Ascending aorta (tissue), 2 donors: ENCODE measurements at regions not wholly inside any gene's neighbourhood (a gene's known extent, or its start where the extent isn't known, plus 50 kb on each side); places are given as distances from the start of the nearest gene placed in this dataset.

ENCODE experiments used
- DNase-seq, 2 donors: peaks; one replicate each; pipeline ENCODE4 v3.0.0-alpha.2; 2019; ENCODE audit warnings: low spot score in 2 of 2
- H3K27ac ChIP-seq, 2 donors: fragments of 200-600 bp; sonication (generic); one replicate each; pipeline ENCODE4 v1.5.1; 2016 to 2017; ENCODE audit warnings: mild to moderate bottlenecking in 1 of 2
- H3K27me3 ChIP-seq: fragments of 200-600 bp; sonication (generic); one replicate; pipeline ENCODE4 v1.5.1; 2017
- H3K36me3 ChIP-seq, 2 donors: fragments of 200-600 bp; sonication (generic); one replicate each; pipeline ENCODE4 v1.5.1; 2016
- H3K4me1 ChIP-seq, 2 donors: fragments of 200-600 bp; sonication (generic); one replicate each; pipeline ENCODE4 v1.5.1; 2016 to 2017; ENCODE audit warnings: mild to moderate bottlenecking in 1 of 2
- H3K4me3 ChIP-seq, 2 donors: fragments of 200-600 bp; sonication (generic); one replicate each; pipeline ENCODE4 v1.5.1; 2016 to 2017; ENCODE audit warnings: mild to moderate bottlenecking in 1 of 2
- H3K9me3 ChIP-seq, 2 donors: fragments of 200-600 bp; sonication (generic); one replicate each; pipeline ENCODE4 v1.5.1; 2016
- CTCF ChIP-seq, 3 experiments: fragments of 200-600 bp in 2 of 3; fragments of 450-650 bp in 1 of 3; sonication (generic) in 2 of 3; IDR thresholded peaks; one replicate each; pipeline ENCODE4 v1.5.1; 2016 to 2019; ENCODE audit warnings: antibody characterized with exemption in 3 of 3, mild to moderate bottlenecking in 1 of 3, moderate library complexity in 1 of 3
- intact Hi-C: fragments of 100-400 bp; cut with DNase I; formaldehyde crosslinking; loops from one replicate; pipeline ENCODE4 v1.15.1; 2023

- intact Hi-C loops: no loop called here
- no peak for DNase-seq
- H3K36me3 ChIP-seq: no peaks in the 10 kb centered on the region
- H3K27me3 ChIP-seq: no peaks in the 10 kb centered on the region
- TF ChIP-seq CTCF (IDR thresholded peaks at IDR 0.05): no peak
- H3K4me3 ChIP-seq: no peak overlapping the region
- H3K4me1 ChIP-seq: peaks cover 8 to 41% of the 10 kb centered on the region in 2 donors
- no peaks in the 10 kb centered on the region for H3K9me3 ChIP-seq
- H3K27ac ChIP-seq: peak overlapping the region in 1 of 2 donors; percentile 21
Observed at GRCh38 chr3:124206225-124207055, 214.5 kb upstream of the ROPN1 start.

- Histone ChIP-seq H3K4me3 (no peak overlapping the region), H3K9me3 (no peaks in the 10 kb centered on the region), H3K27ac (no peak overlapping the region), H3K36me3 (no peaks in the 10 kb centered on the region), H3K4me1 (peaks cover 3 to 35% of the 10 kb centered on the region in 2 donors), H3K27me3 (no peaks in the 10 kb centered on the region)
- DNase-seq: no peak
- TF ChIP-seq CTCF (IDR thresholded peaks at IDR 0.05): no peak
- intact Hi-C loops: no loop called here
Observed at GRCh38 chr3:124207077-124207476, 215.2 kb upstream of the ROPN1 start.

- Histone ChIP-seq H3K4me3 (no peak overlapping the region), H3K27ac (no peak overlapping the region), H3K27me3 (no peaks in the 10 kb centered on the region), H3K4me1 (peaks cover under 1 to 26% of the 10 kb centered on the region in 2 donors), H3K36me3 (no peaks in the 10 kb centered on the region), H3K9me3 (no peaks in the 10 kb centered on the region)
- DNase-seq: no peak
- intact Hi-C loops: no loop called here
- no peak for TF ChIP-seq CTCF (IDR thresholded peaks at IDR 0.05)
Observed at GRCh38 chr3:124207873-124208485, 216.1 kb upstream of the ROPN1 start.

- intact Hi-C loops: no loop called here
Observed at GRCh38 chr3:124209426-124209825, 217.5 kb upstream of the ROPN1 start.

GRCh38 chr3:124210899-124211298, 219.0 kb upstream of the ROPN1 start:
- Histone ChIP-seq H3K4me1 (peaks cover 0 to 12% of the 10 kb centered on the region in 2 donors), H3K36me3 (no peaks in the 10 kb centered on the region), H3K4me3 (no peak overlapping the region), H3K9me3 (no peaks in the 10 kb centered on the region), H3K27me3 (no peaks in the 10 kb centered on the region), H3K27ac (no peak overlapping the region)
- intact Hi-C loops: no loop called here
- no peak for TF ChIP-seq CTCF (IDR thresholded peaks at IDR 0.05)
- no peak for DNase-seq

More at GRCh38 chr3:124209426-124209825, 217.5 kb upstream of the ROPN1 start:
- Histone ChIP-seq H3K9me3 (no peaks in the 10 kb centered on the region), H3K36me3 (no peaks in the 10 kb centered on the region), H3K27ac (no peak overlapping the region), H3K4me3 (no peak overlapping the region), H3K4me1 (peaks cover 0 to 17% of the 10 kb centered on the region in 2 donors), H3K27me3 (no peaks in the 10 kb centered on the region)
- TF ChIP-seq CTCF (IDR thresholded peaks at IDR 0.05): no peak
- DNase-seq: no peak
